ENCODE measurements at regions not wholly inside any gene's neighbourhood (a gene's known extent, or its start where the extent isn't known, plus 50 kb on each side); places are given as distances from the start of the nearest gene placed in this dataset.

- CTCF ChIA-PET, result interaction anchor here (1.3 kb wide), 1 partner anchor 20 kb away, joined by 3 read pairs; no protein-coding TSS in a partner anchor
- POLR2A ChIA-PET, result no interaction called here
- no peak for DNase-seq (ENCODE audit: extremely low spot score)
- TF ChIP-seq, protein P1, sequence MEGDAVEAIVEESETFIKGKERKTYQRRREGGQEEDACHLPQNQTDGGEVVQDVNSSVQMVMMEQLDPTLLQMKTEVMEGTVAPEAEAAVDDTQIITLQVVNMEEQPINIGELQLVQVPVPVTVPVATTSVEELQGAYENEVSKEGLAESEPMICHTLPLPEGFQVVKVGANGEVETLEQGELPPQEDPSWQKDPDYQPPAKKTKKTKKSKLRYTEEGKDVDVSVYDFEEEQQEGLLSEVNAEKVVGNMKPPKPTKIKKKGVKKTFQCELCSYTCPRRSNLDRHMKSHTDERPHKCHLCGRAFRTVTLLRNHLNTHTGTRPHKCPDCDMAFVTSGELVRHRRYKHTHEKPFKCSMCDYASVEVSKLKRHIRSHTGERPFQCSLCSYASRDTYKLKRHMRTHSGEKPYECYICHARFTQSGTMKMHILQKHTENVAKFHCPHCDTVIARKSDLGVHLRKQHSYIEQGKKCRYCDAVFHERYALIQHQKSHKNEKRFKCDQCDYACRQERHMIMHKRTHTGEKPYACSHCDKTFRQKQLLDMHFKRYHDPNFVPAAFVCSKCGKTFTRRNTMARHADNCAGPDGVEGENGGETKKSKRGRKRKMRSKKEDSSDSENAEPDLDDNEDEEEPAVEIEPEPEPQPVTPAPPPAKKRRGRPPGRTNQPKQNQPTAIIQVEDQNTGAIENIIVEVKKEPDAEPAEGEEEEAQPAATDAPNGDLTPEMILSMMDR (IDR thresholded peaks at IDR 0.05; ENCODE audit: control extremely low read depth, extremely low read depth, low read depth, missing control alignments), result no peak
Observed at GRCh38 chr12:83378186-83378727, 691.6 kb downstream of the TMTC2 start.

DNA sequence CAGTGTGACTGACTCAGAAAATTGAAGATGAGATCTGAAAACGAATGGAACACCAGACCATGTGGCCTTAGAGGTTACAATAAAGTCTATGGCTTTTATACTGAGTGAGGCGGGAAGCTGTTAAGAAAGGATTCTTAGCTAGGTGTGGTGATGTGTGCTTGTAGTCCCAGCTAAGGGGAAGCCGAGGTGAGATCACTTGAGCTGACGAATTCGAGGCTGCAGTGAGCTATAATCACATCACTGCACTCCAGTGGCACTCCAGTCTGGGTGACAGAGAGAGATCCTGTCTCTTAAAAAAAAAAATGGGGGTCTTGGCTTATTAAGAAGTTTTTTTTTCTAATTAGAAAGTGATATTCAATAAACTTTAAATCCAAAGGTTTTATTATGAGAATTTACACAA lies 678.6 kb downstream of the TMTC2 start:
- ChIA-PET POLR2A (no interaction called here), CTCF (no interaction called here)
- no peak for DNase-seq (ENCODE audit: extremely low spot score)
- TF ChIP-seq, protein P1 (IDR thresholded peaks at IDR 0.05; ENCODE audit: control extremely low read depth, extremely low read depth, low read depth, missing control alignments), result no peak

DNA sequence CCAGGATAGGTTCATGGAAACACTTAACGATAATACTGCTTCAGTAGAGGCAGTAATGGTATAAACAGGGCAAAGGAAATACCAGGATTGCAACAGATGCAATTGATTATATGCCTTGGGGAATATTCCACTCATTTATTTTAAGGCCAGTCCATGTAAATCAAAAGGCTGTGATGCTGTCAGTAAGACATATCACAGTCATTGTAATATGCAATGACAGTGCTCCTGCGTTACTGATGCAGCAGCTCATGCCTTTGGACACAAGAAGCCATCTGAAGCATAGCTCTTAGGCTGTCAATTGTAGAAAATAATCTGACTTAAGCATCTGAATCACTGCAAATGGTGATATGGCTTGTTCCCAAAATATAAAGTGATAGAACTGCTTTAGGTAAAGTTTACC lies 674.8 kb downstream of the TMTC2 start:
- DNase-seq (ENCODE audit: extremely low spot score), result no peak
- TF ChIP-seq, protein P1 (IDR thresholded peaks at IDR 0.05; ENCODE audit: control extremely low read depth, extremely low read depth, low read depth, missing control alignments), result no peak
- ChIA-PET POLR2A (no interaction called here), CTCF (no interaction called here)

DNA sequence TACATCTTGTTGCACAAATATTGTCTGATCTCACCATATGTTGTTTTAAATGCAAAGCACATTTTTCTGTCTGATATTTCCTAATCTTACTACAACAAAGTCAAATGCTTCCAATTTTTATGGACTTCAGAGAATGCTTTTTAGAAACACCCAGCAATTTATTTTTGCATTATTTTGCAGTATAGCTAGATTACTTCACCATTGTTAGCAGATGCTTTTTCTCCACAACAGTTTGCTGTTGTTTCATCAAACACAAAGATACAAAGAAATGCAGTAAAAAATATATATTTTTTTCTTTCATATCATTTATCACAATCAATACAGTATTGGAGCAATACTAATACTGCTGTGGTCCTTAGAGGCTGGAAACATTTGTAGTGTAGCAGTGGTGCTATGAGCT lies 674.4 kb downstream of the TMTC2 start:
- POLR2A ChIA-PET, result no interaction called here

DNA sequence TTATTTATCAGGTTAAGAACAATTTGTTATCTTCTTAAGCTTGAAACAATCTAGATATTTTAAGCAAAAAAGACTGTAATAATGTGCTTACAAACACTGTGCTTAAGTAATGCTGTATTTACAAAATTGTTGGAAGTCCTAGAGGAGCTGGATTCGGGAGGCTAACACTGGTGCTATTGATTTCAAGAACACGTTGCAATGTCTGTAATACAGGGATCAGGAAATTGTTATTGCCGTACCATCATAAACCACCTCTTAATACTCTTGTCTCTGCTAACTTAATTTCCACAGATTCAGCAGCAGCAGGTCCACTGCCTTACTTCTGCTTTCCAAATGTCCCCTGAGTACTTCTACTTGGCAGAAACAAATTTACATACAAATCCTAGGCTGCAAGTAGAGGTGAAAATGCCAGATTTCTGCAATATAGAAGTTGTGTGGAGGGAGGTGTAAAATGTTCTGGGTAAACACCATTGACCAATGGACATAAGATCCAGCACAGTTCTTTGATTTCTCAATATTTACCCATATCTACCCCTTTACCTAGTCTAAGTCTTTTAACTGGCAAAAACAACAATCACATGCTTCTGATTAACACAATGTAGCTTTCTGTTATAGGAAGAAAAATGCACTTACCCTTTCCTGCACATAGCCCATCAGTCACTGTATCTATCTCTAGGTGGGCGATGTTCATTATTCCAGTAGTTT lies 663.4 kb downstream of the TMTC2 start:
- DNase-seq (ENCODE audit: extremely low spot score), result no peak
- CTCF ChIA-PET, result no interaction called here
- TF ChIP-seq, protein P1 (IDR thresholded peaks at IDR 0.05; ENCODE audit: control extremely low read depth, extremely low read depth, low read depth, missing control alignments), result no peak
- POLR2A ChIA-PET, result no interaction called here

More for the DNA sequence above, 674.4 kb downstream of the TMTC2 start:
- CTCF ChIA-PET, result interaction anchor here (1.4 kb wide), 1 partner anchor 13 kb away, joined by 6 read pairs; no protein-coding TSS in a partner anchor
- TF ChIP-seq, protein P1 (IDR thresholded peaks at IDR 0.05; ENCODE audit: control extremely low read depth, extremely low read depth, low read depth, missing control alignments), result no peak
- no peak for DNase-seq (ENCODE audit: extremely low spot score)

GRCh38 chr12:83346333-83346732 lies 659.6 kb downstream of the TMTC2 start:
- CTCF ChIA-PET, result no interaction called here
- POLR2A ChIA-PET, result no interaction called here
- DNase-seq (ENCODE audit: extremely low spot score), result no peak
- TF ChIP-seq, protein P1 (IDR thresholded peaks at IDR 0.05; ENCODE audit: control extremely low read depth, extremely low read depth, low read depth, missing control alignments), result no peak

All from GM10248 (cell line).